Panc1 (cell line): ENCODE measurements at regions not wholly inside any gene's neighbourhood (a gene's known extent, or its start where the extent isn't known, plus 50 kb on each side); places are given as distances from the start of the nearest gene placed in this dataset.
A peak's percentile ranks its signal among the peaks of the same experiment; 100 is the strongest.

Source experiments
- ATAC-seq: fragments of 200-7000 bp; cut with Tn5 transposase; 2 replicates; pipeline ENCODE4 v1.9.1; 2020; ENCODE audit warnings: mild to moderate bottlenecking, moderate library complexity
- BruUV-seq: library from RNA; stranded (reverse); fragments of 400-500 nt; replicated peaks from 2 replicates; lab custom pipeline; 2021; lab: Mats Ljungman, UMichigan
- CTCF ChIA-PET: fragments of 300-600 bp; sonication (Branson Sonifier 250); formaldehyde crosslinking; loops from one replicate; lab custom pipeline; 2022; ENCODE audit warnings: antibody characterized with exemption; lab: Charles Lee
- POLR2A ChIA-PET: fragments of 300-600 bp; sonication (Branson Sonifier 250); formaldehyde crosslinking; loops from one replicate; lab custom pipeline; 2022; ENCODE audit warnings: antibody characterized with exemption; lab: Charles Lee
- DNase-seq: peaks from one replicate; pipeline ENCODE4 v3.0.0-alpha.2; 2010; ENCODE audit warnings: low read depth, low spot score
- H3K27ac ChIP-seq: 2 replicates; pipeline ENCODE4 v1.5.1; 2011; ENCODE audit warnings: mild to moderate bottlenecking, low read length, inconsistent platforms
- H3K27me3 ChIP-seq: fragments of 200-500 bp; sonication (Bioruptor generic); 2 replicates; pipeline ENCODE4 v1.6.0; 2014; ENCODE audit warnings: low read length, inconsistent platforms; ENCODE audit not compliant: control insufficient read depth, insufficient read depth
- H3K36me3 ChIP-seq: fragments of 200-500 bp; sonication (Bioruptor generic); 2 replicates; pipeline ENCODE4 v1.5.1; 2014; ENCODE audit warnings: inconsistent platforms, mild to moderate bottlenecking, low read length, moderate library complexity; ENCODE audit not compliant: control insufficient read depth, insufficient read depth
- H3K4me1 ChIP-seq: 2 replicates; pipeline ENCODE4 v1.5.1; 2011; ENCODE audit warnings: inconsistent platforms, mild to moderate bottlenecking, low read length, moderate library complexity; ENCODE audit not compliant: control insufficient read depth, insufficient read depth
- H3K4me3 ChIP-seq, 2 experiments: 2 replicates each; pipeline ENCODE4 v1.5.1; 2011 to 2012; ENCODE audit warnings: low read depth in 2 of 2, low read length in 2 of 2, mild to moderate bottlenecking in 2 of 2, inconsistent platforms in 1 of 2, moderate library complexity in 1 of 2
- H3K9me3 ChIP-seq: fragments of 200-500 bp; sonication (Bioruptor generic); 2 replicates; pipeline ENCODE4 v1.5.1; 2014; ENCODE audit warnings: low read depth, mild to moderate bottlenecking, inconsistent platforms, low read length, moderate library complexity; ENCODE audit not compliant: control insufficient read depth, insufficient read depth
- POLR2AphosphoS5 ChIP-seq: IDR thresholded peaks from 2 replicates; pipeline ENCODE4 v1.6.1; 2012; ENCODE audit warnings: mild to moderate bottlenecking, low read depth, low read length, moderate library complexity
- SIN3A ChIP-seq: IDR thresholded peaks from 2 replicates; pipeline ENCODE4 v1.6.1; 2012; ENCODE audit warnings: low read depth, mild to moderate bottlenecking, low read length, moderate library complexity, borderline replicate concordance; ENCODE audit not compliant: insufficient read depth
- TCF7L2 ChIP-seq: IDR thresholded peaks from 2 replicates; pipeline ENCODE4 v1.6.1; 2011; ENCODE audit warnings: mild to moderate bottlenecking, low read depth, low read length, inconsistent platforms
- in situ Hi-C: cut with HindIII; loops from 2 replicates; pipeline ENCODE4 v1.10.0; 2016; ENCODE audit warnings: low sequenced_read_pairs, low pct_unique_long_range_greater_than_20kb
- intact Hi-C: fragments of 100-400 bp; cut with micrococcal nuclease; formaldehyde crosslinking; loops from one replicate; pipeline ENCODE4 v1.10.0; 2022; ENCODE audit not compliant: unreplicated experiment
- TF ChIP-seq, protein P1 (sequence below): fragments of 450-650 bp; IDR thresholded peaks from 2 replicates; pipeline ENCODE4 v1.5.1; 2017; ENCODE audit warnings: mild to moderate bottlenecking
- TF ChIP-seq, protein P2 (sequence below), 2 experiments: IDR thresholded peaks; 2 replicates each; pipeline ENCODE4 v1.6.1; 2011 to 2012; ENCODE audit warnings: low read depth in 2 of 2, control low read depth in 1 of 2, low read length in 1 of 2, mild to moderate bottlenecking in 1 of 2, moderate library complexity in 1 of 2; ENCODE audit not compliant: insufficient read depth in 1 of 2

DNA sequence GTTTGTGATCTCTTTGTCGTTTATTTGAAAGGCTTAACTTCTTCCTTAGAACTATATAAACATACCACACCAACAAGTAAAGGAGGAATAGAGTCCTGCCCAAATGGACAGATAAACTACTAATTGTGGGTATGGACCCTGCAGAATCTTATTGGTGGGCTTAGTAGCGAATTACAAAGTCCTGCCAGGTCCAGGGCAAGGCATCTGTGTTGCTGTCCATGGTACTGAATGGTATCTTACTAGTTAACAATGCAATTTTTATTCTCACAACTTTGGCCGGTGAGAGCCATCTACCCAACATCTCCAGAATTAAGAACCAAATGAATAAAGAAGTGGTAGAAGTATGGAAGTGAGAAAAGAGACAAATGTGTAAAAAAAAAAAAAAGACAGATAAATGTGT is 1782.4 kb upstream of the WWC1 start:
- Histone ChIP-seq H3K4me1 (no peaks in the 10 kb centered on the region), H3K36me3 (no peaks in the 10 kb centered on the region), H3K4me3 (no peak overlapping the region), H3K27ac (no peak overlapping the region), H3K27me3 (no peaks in the 10 kb centered on the region), H3K9me3 (no peaks in the 10 kb centered on the region)
- in situ Hi-C loops, result no loop called here
- ChIA-PET POLR2A (no interaction called here), CTCF (no interaction called here)
- TF ChIP-seq, protein P1, sequence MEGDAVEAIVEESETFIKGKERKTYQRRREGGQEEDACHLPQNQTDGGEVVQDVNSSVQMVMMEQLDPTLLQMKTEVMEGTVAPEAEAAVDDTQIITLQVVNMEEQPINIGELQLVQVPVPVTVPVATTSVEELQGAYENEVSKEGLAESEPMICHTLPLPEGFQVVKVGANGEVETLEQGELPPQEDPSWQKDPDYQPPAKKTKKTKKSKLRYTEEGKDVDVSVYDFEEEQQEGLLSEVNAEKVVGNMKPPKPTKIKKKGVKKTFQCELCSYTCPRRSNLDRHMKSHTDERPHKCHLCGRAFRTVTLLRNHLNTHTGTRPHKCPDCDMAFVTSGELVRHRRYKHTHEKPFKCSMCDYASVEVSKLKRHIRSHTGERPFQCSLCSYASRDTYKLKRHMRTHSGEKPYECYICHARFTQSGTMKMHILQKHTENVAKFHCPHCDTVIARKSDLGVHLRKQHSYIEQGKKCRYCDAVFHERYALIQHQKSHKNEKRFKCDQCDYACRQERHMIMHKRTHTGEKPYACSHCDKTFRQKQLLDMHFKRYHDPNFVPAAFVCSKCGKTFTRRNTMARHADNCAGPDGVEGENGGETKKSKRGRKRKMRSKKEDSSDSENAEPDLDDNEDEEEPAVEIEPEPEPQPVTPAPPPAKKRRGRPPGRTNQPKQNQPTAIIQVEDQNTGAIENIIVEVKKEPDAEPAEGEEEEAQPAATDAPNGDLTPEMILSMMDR, result no peak
- TF ChIP-seq TCF7L2 (no peak), SIN3A (no peak), POLR2AphosphoS5 (no peak)
- TF ChIP-seq, protein P2, sequence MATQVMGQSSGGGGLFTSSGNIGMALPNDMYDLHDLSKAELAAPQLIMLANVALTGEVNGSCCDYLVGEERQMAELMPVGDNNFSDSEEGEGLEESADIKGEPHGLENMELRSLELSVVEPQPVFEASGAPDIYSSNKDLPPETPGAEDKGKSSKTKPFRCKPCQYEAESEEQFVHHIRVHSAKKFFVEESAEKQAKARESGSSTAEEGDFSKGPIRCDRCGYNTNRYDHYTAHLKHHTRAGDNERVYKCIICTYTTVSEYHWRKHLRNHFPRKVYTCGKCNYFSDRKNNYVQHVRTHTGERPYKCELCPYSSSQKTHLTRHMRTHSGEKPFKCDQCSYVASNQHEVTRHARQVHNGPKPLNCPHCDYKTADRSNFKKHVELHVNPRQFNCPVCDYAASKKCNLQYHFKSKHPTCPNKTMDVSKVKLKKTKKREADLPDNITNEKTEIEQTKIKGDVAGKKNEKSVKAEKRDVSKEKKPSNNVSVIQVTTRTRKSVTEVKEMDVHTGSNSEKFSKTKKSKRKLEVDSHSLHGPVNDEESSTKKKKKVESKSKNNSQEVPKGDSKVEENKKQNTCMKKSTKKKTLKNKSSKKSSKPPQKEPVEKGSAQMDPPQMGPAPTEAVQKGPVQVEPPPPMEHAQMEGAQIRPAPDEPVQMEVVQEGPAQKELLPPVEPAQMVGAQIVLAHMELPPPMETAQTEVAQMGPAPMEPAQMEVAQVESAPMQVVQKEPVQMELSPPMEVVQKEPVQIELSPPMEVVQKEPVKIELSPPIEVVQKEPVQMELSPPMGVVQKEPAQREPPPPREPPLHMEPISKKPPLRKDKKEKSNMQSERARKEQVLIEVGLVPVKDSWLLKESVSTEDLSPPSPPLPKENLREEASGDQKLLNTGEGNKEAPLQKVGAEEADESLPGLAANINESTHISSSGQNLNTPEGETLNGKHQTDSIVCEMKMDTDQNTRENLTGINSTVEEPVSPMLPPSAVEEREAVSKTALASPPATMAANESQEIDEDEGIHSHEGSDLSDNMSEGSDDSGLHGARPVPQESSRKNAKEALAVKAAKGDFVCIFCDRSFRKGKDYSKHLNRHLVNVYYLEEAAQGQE (IDR thresholded peaks at IDR 0.05; ENCODE audit: insufficient read depth in 1 of 2, low read depth in 2 of 2, low read length in 1 of 2), result peak; percentile 79 to 80
- no TSS peak for BruUV-seq
- intact Hi-C loops, result no loop called here
- DNase-seq (no peak), ATAC-seq (no peak)

DNA sequence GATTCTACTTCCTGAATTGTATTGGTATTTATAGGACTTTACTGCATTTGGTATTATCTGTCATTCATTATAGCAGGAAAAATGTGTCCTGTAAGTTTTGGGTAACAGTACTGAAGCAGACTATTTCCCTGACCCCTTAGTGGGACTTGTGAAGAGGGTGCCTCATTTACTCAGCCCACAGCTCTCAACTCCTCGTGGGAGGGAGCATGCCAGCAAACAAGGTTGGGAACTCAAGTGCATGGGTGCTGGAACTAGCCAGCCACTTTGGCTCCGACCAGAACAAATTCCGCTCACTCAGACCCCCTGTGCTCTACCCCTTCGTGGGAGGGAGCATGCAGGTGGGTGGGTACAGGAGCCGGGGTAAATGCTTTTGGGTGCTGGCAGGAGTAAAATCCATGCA is 1773.5 kb upstream of the WWC1 start:
- intact Hi-C loops, result no loop called here
- ChIA-PET CTCF (no interaction called here), POLR2A (no interaction called here)
- Histone ChIP-seq H3K27me3 (no peaks in the 10 kb centered on the region), H3K4me1 (no peaks in the 10 kb centered on the region), H3K4me3 (no peak overlapping the region), H3K27ac (no peak overlapping the region), H3K9me3 (no peaks in the 10 kb centered on the region), H3K36me3 (no peaks in the 10 kb centered on the region)
- in situ Hi-C loops, result no loop called here
- ATAC-seq, result no peak
- no TSS peak for BruUV-seq
- DNase-seq, result no peak
- TF ChIP-seq TCF7L2 (no peak), SIN3A (no peak), POLR2AphosphoS5 (no peak)
- TF ChIP-seq, protein P2 (IDR thresholded peaks at IDR 0.05; ENCODE audit: insufficient read depth in 1 of 2, low read depth in 2 of 2, low read length in 1 of 2), result no peak
- TF ChIP-seq, protein P1, result no peak
